Neural progenitor cell (in vitro differentiated cells): ENCODE measurements at regions not wholly inside any gene's neighbourhood (a gene's known extent, or its start where the extent isn't known, plus 50 kb on each side); places are given as distances from the start of the nearest gene placed in this dataset.
"Not testable (repeated sequence)": the region's sequence is repeated elsewhere in the genome, so short reads cannot be mapped to it uniquely, and the experiment has no call there.

Experiments used
- CTCF ChIP-seq: fragments of 200-600 bp; sonication (generic); IDR thresholded peaks from 2 replicates; pipeline ENCODE4 v1.5.1; 2017; ENCODE audit warnings: antibody characterized with exemption, mild to moderate bottlenecking
- EZH2 ChIP-seq: fragments of 200-600 bp; sonication (generic); IDR thresholded peaks from 2 replicates; pipeline ENCODE4 v1.6.1; 2017; ENCODE audit warnings: antibody characterized with exemption, mild to moderate bottlenecking, moderate library complexity

DNA sequence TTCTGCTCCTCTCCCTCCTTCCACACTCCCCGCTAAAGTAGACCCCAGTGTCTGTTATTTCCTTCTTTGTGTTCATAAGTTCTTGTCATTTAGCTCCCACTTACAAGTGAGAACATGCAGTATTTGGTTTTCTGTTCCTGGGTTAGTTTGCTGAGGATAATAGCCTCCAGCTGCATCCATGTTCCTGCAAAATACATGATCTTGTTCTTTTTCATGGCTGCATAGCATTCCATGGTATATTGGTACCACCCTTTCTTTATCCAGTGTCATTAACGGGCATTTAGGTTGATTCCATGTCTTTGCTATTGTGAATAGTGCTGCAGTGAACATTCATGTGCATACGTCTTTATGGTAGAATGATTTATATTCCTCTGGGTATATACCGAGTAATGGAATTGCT, 118.0 kb upstream of the SLC4A4 start:
- not testable (repeated sequence) for TF ChIP-seq CTCF, EZH2
